Astrocyte of the cerebellum (primary cell): ENCODE measurements at regions not wholly inside any gene's neighbourhood (a gene's known extent, or its start where the extent isn't known, plus 50 kb on each side); places are given as distances from the start of the nearest gene placed in this dataset.
A peak's percentile ranks its signal among the peaks of the same experiment; 100 is the strongest.

ENCODE experiments used
- DNase-seq: peaks from one replicate; pipeline ENCODE4 v3.0.0-alpha.2; 2011; ENCODE audit warnings: low read depth
- H3K4me3 ChIP-seq: 2 replicates; pipeline ENCODE4 v1.5.1; 2011; ENCODE audit warnings: mild to moderate bottlenecking, low read depth, low read length, moderate library complexity
- in situ Hi-C: cut with HindIII; loops from 2 replicates; pipeline ENCODE4 v1.10.0; 2017; ENCODE audit warnings: low sequenced_read_pairs
- TF ChIP-seq, protein P1 (sequence below): IDR thresholded peaks from 2 replicates; pipeline ENCODE4 v1.5.1; 2012; ENCODE audit warnings: low read length, low read depth, moderate library complexity, mild to moderate bottlenecking; ENCODE audit errors: missing control alignments

DNA sequence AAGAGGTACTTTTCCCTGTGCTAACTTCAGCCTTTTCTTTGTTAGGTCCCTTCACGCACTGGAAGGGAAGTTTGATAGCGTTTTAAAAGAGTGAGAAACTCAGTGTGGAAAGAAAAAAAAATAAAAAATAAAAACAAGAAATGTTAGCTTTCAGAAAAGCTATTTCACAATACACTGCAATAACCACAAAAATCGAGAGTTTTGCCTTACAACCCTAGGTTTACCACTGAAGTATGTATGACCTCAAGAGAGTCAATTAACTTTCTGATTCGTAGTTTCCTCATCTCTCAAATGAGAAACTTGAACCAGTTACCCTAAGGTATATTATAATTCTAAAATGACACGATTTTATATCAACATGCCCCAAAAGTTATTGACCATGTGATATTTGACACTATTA, 93.9 kb upstream of the JADE1 start:
- H3K4me3 ChIP-seq = no peak overlapping the region

DNA sequence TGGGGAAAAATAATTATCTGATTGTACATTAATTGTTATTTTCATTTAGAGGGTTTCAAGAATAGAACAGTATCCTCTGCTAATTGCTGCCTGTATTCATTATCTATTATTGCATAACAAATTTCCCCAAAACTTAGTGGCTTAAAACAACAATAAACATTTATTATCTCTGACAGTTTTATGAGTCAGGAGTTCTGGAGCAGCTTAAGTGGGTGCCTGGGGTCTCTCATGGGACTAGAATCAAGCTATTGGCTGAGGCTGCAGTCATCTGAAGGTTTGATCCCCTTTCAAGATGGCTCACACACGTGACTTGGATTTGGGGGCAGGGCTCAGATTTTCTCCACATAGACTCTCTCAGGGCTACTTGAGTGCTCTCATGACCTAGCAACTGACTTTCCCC, 98.1 kb upstream of the JADE1 start:
- H3K4me3 ChIP-seq = no peak overlapping the region
- in situ Hi-C loops = no loop called here
- no peak for DNase-seq
- TF ChIP-seq, protein P1, sequence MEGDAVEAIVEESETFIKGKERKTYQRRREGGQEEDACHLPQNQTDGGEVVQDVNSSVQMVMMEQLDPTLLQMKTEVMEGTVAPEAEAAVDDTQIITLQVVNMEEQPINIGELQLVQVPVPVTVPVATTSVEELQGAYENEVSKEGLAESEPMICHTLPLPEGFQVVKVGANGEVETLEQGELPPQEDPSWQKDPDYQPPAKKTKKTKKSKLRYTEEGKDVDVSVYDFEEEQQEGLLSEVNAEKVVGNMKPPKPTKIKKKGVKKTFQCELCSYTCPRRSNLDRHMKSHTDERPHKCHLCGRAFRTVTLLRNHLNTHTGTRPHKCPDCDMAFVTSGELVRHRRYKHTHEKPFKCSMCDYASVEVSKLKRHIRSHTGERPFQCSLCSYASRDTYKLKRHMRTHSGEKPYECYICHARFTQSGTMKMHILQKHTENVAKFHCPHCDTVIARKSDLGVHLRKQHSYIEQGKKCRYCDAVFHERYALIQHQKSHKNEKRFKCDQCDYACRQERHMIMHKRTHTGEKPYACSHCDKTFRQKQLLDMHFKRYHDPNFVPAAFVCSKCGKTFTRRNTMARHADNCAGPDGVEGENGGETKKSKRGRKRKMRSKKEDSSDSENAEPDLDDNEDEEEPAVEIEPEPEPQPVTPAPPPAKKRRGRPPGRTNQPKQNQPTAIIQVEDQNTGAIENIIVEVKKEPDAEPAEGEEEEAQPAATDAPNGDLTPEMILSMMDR = no peak

More for the DNA sequence above, 93.9 kb upstream of the JADE1 start:
- DNase-seq = no peak
- in situ Hi-C loops = no loop called here
- TF ChIP-seq, protein P1 = no peak

DNA sequence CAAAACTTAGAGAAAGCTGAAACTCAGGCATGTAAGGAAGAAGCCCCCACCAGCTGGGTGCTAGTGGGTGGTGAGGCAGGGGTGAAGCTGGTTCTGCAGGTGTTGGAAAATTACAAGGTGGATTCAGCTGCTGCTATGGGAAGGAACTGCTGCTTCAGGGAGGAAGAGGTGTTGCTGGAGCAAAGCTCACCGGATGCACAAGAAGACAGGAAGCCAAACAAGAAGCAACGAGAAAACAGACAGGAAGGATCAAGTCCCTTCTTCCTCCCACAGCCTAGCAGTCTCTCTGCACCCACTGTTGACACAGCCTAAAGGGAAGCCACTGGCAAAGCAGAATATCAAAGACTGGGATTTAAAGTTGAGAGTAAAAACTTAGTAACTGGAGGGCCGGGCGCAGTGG, 100.2 kb upstream of the JADE1 start:
- no peak for DNase-seq
- no peak overlapping the region for H3K4me3 ChIP-seq
- TF ChIP-seq, protein P1 = no peak
- in situ Hi-C loops = no loop called here

DNA sequence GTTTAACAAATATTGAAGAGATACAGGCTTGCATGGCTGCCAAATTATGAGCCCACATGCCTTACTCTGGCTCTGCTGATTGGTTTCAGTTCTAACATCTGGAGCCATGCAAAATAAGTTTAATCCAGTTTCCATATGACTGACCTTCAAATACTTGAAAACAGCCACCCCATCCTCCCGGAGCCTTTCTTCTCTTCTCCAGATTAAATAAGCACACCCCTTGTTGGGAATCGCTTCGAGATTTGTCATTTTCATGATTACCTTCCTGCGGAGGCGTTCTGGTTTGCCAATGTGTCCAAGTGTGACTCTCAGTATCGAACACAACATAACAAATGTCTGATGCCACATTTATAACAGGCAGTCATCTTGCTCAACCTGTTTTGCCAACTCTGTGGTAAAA, 101.6 kb upstream of the JADE1 start:
- H3K4me3 ChIP-seq = no peak overlapping the region
- DNase-seq = no peak
- in situ Hi-C loops = no loop called here
- TF ChIP-seq, protein P1 = no peak

DNA sequence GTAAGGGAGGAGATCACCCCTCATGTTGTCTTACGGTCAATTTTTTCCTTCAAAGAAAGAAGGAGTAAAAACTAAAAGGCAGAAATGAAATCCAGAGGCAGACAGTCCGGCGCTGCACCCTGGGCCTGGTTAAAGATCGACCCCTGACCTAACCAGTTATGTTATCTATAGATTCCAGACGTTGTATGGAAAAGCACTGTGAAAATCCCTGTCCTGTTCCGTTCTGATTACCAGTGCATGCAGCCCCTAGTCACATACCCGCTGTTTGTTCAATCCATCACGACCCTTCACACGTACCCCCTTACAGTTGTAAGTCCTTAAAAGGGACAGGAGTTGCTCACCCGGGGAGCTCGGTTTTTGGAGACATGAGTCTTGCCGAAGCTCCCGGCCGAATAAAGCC, 105.6 kb upstream of the JADE1 start:
- H3K4me3 ChIP-seq = no peak overlapping the region
- TF ChIP-seq, protein P1 = no peak
- DNase-seq = no peak
- in situ Hi-C loops = no loop called here

DNA sequence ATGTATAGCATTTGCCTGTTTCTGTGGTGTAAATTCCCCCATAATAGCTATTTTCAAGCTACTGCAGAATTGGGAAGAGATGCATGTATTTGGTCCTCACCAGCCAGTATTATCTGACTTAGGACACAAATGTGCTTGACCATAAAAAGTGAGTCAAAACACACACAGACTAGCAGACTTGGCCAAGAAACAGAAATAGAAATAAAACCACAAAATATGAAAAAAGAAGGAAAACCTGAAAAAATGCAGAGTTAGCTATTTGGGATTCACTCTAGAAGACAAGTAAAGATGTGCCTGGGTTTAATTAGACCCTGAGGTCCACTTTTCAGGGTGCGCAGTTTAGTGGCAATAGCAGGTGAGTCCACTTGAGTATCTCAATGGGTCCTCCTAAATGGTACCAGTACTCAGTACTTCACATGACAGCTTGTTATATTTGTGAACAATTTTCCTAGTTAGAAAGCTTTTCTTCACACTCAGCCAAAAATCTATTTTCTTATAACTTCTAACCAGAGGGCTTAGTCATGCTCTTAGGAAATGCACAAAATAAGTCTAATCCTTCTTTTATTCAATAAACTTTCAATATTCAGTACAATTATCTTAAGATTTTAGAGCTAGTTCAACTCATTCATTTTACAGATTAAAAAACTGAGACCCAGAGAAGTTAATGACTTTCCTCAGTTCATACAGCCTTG, 108.7 kb upstream of the JADE1 start:
- DNase-seq = peak; percentile 12
- no peak overlapping the region for H3K4me3 ChIP-seq
- in situ Hi-C loops = no loop called here
- TF ChIP-seq, protein P1 = no peak

DNA sequence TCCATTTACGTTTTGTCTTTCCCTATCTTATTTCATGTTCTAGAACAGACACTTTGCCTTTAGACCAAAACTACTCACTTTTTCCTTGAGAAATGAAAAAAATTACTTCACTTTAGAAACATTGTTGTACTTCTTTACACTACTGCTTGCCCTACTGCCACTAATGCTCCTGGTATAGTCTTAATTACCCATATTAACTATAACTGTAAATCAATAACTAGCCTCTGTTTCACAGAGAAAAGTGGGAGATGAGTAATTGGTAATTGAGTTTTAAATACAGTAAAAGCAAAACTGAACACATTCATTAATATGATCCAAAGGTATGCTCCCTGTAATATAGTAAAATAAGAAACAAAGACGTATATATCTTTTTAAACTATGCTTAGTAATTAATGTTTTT, 111.1 kb upstream of the JADE1 start:
- in situ Hi-C loops = no loop called here
- no peak for DNase-seq

More for the DNA sequence above, 111.1 kb upstream of the JADE1 start:
- no peak overlapping the region for H3K4me3 ChIP-seq
- TF ChIP-seq, protein P1 = no peak
